GM12892 (cell line): ENCODE measurements at regions not wholly inside any gene's neighbourhood (a gene's known extent, or its start where the extent isn't known, plus 50 kb on each side); places are given as distances from the start of the nearest gene placed in this dataset.
A peak's percentile ranks its signal among the peaks of the same experiment; 100 is the strongest.

ENCODE experiments used
- DNase-seq: peaks from one replicate; pipeline ENCODE4 v3.0.0; 2011; ENCODE audit not compliant: insufficient read length
- FAIRE-seq: peaks from 2 replicates; lab custom pipeline; 2011; peaks lifted over from hg19 to GRCh38; lab: Jason Lieb, UNC
- POLR2A ChIP-seq: IDR thresholded peaks from 2 replicates; pipeline ENCODE4 v1.6.1; 2011; ENCODE audit warnings: low read depth, low read length, control low read depth
- POLR2AphosphoS5 ChIP-seq: IDR thresholded peaks from 2 replicates; pipeline ENCODE4 v1.6.1; 2011; ENCODE audit warnings: low read depth, low read length, control low read depth
- TAF1 ChIP-seq: IDR thresholded peaks from 2 replicates; pipeline ENCODE4 v1.6.1; 2011; ENCODE audit warnings: low read depth, mild to moderate bottlenecking, control low read depth, low read length, borderline replicate concordance

DNA sequence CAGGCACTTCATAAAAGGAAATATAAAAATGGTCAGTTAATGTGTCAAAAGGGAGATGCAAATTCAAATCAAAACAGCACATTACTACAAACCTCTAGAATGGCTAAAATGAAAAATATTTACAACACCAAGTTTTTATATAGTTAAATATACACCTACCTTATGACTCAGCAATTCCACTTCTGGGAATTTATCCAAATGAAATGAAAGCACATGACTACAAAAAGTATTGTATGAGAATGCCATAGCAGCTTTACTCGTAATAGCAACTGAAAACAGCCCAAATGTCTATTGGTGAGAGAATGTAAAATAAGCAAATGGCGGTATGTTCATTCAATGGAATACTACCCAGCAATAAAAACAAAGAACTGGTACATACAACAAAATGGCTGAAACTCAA, 175.8 kb upstream of the SPAG17 start:
- FAIRE-seq: no peak
- no peak for TF ChIP-seq TAF1
- no peak for TF ChIP-seq POLR2AphosphoS5
- TF ChIP-seq POLR2A: no peak
- no peak for DNase-seq

DNA sequence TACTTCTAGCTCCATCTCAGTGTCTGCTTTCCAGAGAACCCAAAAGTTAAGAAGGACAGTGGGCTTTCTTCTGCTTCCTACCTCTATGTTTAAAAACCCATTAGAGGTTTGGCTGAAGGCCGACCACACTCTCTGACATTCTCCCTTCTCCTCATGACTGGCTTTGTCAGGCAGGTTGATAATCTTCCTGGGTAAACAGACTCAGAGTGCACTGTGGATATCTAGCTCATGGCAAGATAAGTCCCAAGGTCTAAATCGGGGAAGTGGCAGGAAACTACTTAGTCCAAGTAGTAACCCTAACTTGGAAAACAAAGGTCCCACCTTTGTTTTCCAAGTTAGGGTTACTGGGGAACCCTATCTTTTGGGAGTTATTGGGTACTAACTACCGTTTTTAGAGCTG, 161.9 kb upstream of the SPAG17 start:
- no peak for TF ChIP-seq POLR2AphosphoS5
- TF ChIP-seq TAF1: no peak
- no peak for TF ChIP-seq POLR2A
- DNase-seq (no peak), FAIRE-seq (no peak)

GRCh38 chr1:118340928-118341910, 156.2 kb upstream of the SPAG17 start:
- FAIRE-seq: no peak
- no peak for TF ChIP-seq POLR2A
- TF ChIP-seq POLR2AphosphoS5: no peak
- TF ChIP-seq TAF1: no peak
- no peak for DNase-seq

- DNase-seq: no peak
- FAIRE-seq: no peak
- TF ChIP-seq POLR2AphosphoS5: no peak
- no peak for TF ChIP-seq TAF1
- TF ChIP-seq POLR2A: no peak
Observed at GRCh38 chr1:118339400-118340124, 154.5 kb upstream of the SPAG17 start.

GRCh38 chr1:118338936-118339335, 153.9 kb upstream of the SPAG17 start:
- no peak for FAIRE-seq
- TF ChIP-seq TAF1 (no peak), POLR2A (no peak), POLR2AphosphoS5 (no peak)
- no peak for DNase-seq

DNA sequence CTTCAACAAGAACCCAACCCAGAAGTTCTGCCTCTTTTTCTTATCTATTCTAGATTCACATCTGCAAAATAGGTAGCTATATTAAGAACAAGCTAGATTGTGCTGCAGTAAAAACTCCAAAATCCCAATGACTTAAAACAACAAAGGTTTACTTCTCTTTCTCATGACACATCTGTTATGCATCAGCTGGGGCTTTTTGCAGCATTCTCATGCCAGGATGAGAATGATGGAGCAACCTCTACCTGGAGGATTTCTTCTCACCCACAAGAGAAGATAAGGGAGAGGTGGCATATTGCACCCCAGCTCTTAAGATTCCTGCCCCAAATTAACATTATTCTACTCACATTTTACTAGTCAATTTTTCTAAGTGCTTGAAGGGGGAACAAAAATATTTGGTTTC, 152.3 kb upstream of the SPAG17 start:
- DNase-seq (no peak), FAIRE-seq (no peak)
- TF ChIP-seq TAF1: no peak
- TF ChIP-seq POLR2AphosphoS5: no peak
- TF ChIP-seq POLR2A: no peak

GRCh38 chr1:118335331-118335732, 150.3 kb upstream of the SPAG17 start:
- peak; percentile 4 for DNase-seq
- TF ChIP-seq TAF1 (no peak), POLR2AphosphoS5 (no peak), POLR2A (no peak)
- peak; percentile 30 for FAIRE-seq

GRCh38 chr1:118334506-118334905, 149.5 kb upstream of the SPAG17 start:
- FAIRE-seq: no peak
- TF ChIP-seq TAF1 (no peak), POLR2AphosphoS5 (no peak), POLR2A (no peak)
- DNase-seq: no peak

GRCh38 chr1:118333601-118334210, 148.7 kb upstream of the SPAG17 start:
- no peak for TF ChIP-seq TAF1
- TF ChIP-seq POLR2AphosphoS5: no peak
- TF ChIP-seq POLR2A: no peak
- DNase-seq: no peak
- FAIRE-seq: no peak

DNA sequence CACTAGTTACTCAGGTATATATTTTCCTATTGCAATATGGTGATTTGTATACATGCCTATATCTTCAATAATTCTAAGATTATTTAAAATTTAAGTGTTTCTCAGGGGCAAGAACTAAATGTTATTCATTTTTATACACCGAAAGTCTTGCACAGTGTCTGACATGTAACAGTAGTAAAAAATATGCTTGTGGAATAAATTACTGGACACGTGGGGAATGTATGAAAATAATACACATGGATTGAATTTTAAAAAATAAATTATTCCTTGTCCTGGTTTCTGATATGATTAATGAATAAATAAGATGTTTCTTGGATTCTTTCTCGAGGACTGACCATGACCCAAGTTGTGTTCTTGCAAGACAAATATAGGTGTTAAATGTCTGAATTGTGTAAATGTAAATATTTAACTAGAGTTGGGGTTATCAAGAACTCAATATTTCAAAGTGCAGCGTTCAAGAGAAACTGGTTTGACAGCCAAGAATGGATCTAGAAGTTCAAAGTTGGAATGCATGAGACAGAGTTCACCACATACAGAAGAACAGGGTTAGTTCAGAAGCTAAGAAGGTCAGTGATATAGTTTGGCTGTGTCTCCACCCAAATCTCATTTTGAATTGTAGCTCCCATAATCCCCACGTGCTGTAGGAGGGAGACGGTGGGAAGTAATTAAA, 142.1 kb upstream of the SPAG17 start:
- TF ChIP-seq POLR2A: no peak
- TF ChIP-seq POLR2AphosphoS5: no peak
- FAIRE-seq (no peak), DNase-seq (no peak)

DNA sequence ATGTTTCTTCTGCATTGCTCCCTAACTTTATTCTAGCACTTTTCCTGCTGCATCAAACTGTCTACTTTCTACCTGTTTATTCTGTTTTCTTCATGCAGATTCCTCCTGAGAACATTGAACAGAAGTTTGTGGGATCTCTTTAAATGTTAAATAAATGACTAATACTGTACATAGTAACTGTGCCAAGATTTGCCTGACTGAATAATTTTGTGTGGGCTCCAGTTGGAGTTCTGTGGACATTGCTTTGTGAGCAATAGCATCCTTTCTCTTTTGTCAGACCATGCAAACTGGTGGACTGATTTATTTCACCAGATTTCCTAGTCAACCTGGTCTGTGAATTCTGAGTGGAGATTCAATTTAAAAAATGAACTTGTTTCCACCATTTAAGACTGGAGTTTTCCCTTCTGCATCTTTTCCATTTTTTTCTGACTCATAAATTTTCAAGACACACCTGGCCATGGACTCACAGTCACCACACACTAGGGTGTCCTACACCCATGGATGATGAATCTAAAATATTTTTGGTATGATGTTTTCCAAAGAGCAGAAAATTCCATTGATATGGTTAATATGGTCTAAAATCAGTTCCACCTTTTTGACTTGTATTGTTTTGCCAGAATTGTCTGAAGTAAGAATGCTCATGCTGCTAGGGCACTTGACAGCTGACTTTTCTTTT, 140.7 kb upstream of the SPAG17 start:
- TF ChIP-seq POLR2A (no peak), POLR2AphosphoS5 (no peak), TAF1 (no peak)
- FAIRE-seq: no peak
- DNase-seq: no peak
